Subcutaneous abdominal adipose tissue (tissue), 5 donors: ENCODE measurements at regions not wholly inside any gene's neighbourhood (a gene's known extent, or its start where the extent isn't known, plus 50 kb on each side); places are given as distances from the start of the nearest gene placed in this dataset.
"Not testable (repeated sequence)": the region's sequence is repeated elsewhere in the genome, so short reads cannot be mapped to it uniquely, and the experiment has no call there.

Experiments used
- H3K27ac ChIP-seq: one replicate; pipeline ENCODE4 v1.7.0; 2013; ENCODE audit warnings: low read depth, mild to moderate bottlenecking, inconsistent platforms, low read length, moderate library complexity
- H3K27me3 ChIP-seq, 5 donors: one replicate each; pipeline ENCODE4 v1.7.0; 2013; ENCODE audit warnings: low read length in 5 of 5, inconsistent platforms in 1 of 5; ENCODE audit not compliant: control insufficient read depth in 5 of 5, insufficient read depth in 4 of 5
- H3K36me3 ChIP-seq, 5 donors: one replicate each; pipeline ENCODE4 v1.7.0; 2013; ENCODE audit warnings: low read length in 5 of 5; ENCODE audit not compliant: control insufficient read depth in 5 of 5, insufficient read depth in 5 of 5
- H3K4me1 ChIP-seq, 5 donors: one replicate each; pipeline ENCODE4 v1.7.0; 2013; ENCODE audit warnings: low read length in 5 of 5, mild to moderate bottlenecking in 3 of 5, moderate library complexity in 1 of 5; ENCODE audit not compliant: control insufficient read depth in 5 of 5, insufficient read depth in 5 of 5
- H3K4me3 ChIP-seq, 5 donors: one replicate each; pipeline ENCODE4 v1.7.0; 2013; ENCODE audit warnings: low read length in 5 of 5, low read depth in 1 of 5
- H3K9ac ChIP-seq, 5 donors: one replicate each; pipeline ENCODE4 v1.7.0; 2013; ENCODE audit warnings: low read length in 5 of 5, mild to moderate bottlenecking in 4 of 5, moderate library complexity in 3 of 5
- H3K9me3 ChIP-seq, 5 donors: one replicate each; pipeline ENCODE4 v1.7.0; 2013; ENCODE audit warnings: low read length in 5 of 5; ENCODE audit not compliant: control insufficient read depth in 5 of 5
- donor health status: healthy.
- donor health status: healthy.
- donor health status: healthy.
- donor health status: healthy.
- donor health status: healthy.

- Histone ChIP-seq H3K4me3 (no peak overlapping the region), H3K27ac (no peak overlapping the region), H3K27me3 (peaks cover 0 to 5% (median 0%) of the 10 kb centered on the region in 5 donors), H3K36me3 (no peaks in the 10 kb centered on the region), H3K9me3 (peaks cover 4 to 34% (median 27%) of the 10 kb centered on the region in 5 donors), H3K9ac (no peak overlapping the region), H3K4me1 (no peaks in the 10 kb centered on the region)
These were observed 77.7 kb upstream of the EEF2KMT start for GRCh38 chr16:5175266-5175665.

- H3K4me1 ChIP-seq = no peaks in the 10 kb centered on the region
- no peaks in the 10 kb centered on the region for H3K36me3 ChIP-seq
- H3K9me3 ChIP-seq = peaks cover 0 to 15% (median 4%) of the 10 kb centered on the region in 5 donors
- no peak overlapping the region for H3K4me3 ChIP-seq
- peaks cover 5 to 14% (median 7%) of the 10 kb centered on the region in 5 donors for H3K27me3 ChIP-seq
- H3K9ac ChIP-seq = no peak overlapping the region
- no peak overlapping the region for H3K27ac ChIP-seq
These were observed 68.9 kb upstream of the EEF2KMT start for GRCh38 chr16:5166486-5166885.

DNA sequence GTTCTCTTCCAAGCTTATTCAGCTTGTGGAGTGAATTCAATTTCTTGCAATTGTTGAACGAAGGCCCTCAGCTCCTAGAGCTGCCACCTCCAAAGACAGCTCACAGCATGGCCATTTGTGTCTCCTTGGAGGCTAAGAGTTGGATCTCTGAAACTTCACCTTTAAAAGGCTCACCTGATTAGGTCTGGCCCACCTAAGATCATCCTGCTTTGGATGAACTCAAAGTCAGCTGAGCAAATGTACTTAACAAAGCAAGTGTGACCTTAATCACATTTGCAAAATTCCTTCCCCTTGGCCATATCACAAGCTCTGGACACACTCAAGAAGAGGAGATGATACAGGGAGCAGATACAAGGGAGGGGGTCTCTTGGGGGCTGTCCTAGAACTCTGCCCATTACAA lies 67.8 kb upstream of the EEF2KMT start:
- H3K27ac ChIP-seq, H3K4me1 ChIP-seq, H3K36me3 ChIP-seq, H3K4me3 ChIP-seq, H3K9ac ChIP-seq: not testable (repeated sequence)
- Histone ChIP-seq H3K9me3 (peaks cover 0 to 17% (median 4%) of the 10 kb centered on the region in 5 donors), H3K27me3 (peaks cover 5 to 14% (median 7%) of the 10 kb centered on the region in 5 donors)

DNA sequence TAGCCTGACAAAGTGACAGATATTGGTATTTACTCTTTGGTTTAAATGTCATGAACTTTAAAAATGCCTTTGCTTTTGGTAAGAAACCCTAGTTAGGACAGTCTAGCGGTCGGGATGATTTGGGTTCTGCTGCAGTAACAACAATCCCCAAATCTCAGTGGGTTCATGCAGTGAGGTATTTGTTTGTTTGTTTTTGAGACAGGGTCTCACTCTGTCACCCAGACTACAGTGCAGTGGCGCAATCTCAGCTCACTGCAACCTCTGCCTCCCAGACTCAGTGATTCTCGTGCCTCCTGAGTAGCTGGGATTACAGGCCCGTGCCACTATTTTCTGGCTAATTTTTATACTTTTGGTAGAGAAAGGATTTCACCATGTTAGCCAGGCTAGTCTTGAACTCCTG lies 65.2 kb upstream of the EEF2KMT start:
- Histone ChIP-seq H3K9me3 (peaks cover 0 to 20% (median 4%) of the 10 kb centered on the region in 5 donors), H3K27me3 (peaks cover 5 to 14% (median 7%) of the 10 kb centered on the region in 5 donors)
- H3K4me1 ChIP-seq, H3K27ac ChIP-seq, H3K36me3 ChIP-seq, H3K9ac ChIP-seq, H3K4me3 ChIP-seq: not testable (repeated sequence)

DNA sequence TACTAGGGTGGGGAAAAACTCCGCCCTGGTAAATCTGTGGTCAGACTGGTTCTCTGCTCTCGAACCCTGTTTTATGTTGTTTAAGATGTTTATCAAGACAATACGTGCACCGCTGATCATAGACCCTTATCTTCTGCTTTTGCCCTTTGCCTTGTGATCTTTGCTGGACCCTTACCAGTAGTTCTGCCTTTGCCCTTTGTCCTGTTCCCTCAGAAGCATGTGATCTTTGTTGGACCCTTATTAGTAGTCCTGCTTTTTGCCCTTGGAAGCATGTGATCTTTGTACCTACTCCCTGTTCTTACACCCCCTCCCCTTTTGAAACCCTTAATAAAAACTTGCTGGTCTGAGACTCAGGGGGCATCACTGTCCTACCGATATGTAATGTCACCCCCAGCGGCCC lies 64.3 kb upstream of the EEF2KMT start:
- H3K27me3 ChIP-seq, H3K27ac ChIP-seq, H3K4me1 ChIP-seq, H3K36me3 ChIP-seq, H3K4me3 ChIP-seq, H3K9ac ChIP-seq: not testable (repeated sequence)
- peaks cover 0 to 20% (median 4%) of the 10 kb centered on the region in 5 donors for H3K9me3 ChIP-seq

DNA sequence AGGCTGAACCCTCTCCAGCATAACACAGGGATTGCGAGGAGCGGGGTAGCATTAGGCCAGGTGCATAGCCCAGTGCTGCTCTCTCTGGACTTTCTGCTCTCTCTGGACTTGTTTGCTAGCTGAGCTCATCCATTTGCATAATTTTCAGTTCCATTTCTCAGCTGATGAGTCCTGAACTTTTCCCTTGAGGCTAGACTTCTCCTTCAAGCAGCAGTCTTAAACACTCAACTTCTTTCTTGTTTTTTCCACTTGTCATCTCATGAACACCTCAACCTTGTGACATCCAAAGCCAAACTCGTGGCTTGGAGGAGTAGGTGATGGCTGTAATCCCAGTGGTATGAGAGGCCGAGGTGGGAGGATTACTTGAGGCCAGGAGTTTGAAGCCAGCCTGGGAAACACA lies 62.4 kb upstream of the EEF2KMT start:
- H3K36me3 ChIP-seq, H3K4me3 ChIP-seq, H3K4me1 ChIP-seq, H3K27me3 ChIP-seq, H3K9ac ChIP-seq, H3K27ac ChIP-seq: not testable (repeated sequence)
- peaks cover 0 to 20% (median 4%) of the 10 kb centered on the region in 5 donors for H3K9me3 ChIP-seq

- H3K9ac ChIP-seq, H3K36me3 ChIP-seq, H3K27ac ChIP-seq, H3K4me3 ChIP-seq, H3K4me1 ChIP-seq, H3K27me3 ChIP-seq: not testable (repeated sequence)
- peaks cover 0 to 20% (median 4%) of the 10 kb centered on the region in 5 donors for H3K9me3 ChIP-seq
These were observed 61.9 kb upstream of the EEF2KMT start for GRCh38 chr16:5159537-5159936.

DNA sequence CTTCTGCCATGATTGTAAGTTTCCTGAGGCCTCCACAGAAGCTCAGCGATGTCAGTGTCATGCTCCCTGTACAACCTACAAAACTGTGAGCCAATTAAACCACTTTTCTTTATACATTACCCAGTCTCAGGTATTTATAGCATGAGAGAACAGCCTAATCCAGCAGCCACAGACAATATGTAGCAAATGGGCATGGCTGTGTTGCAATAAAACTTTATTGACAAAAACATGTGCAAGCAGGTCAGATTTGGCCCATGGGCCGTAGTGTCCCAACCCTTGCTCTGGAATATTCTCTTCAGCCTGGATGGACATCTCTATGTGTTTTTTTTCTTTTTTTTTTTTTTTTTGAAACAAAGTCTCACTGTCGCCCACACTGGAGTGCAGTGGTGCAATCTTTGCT lies 60.9 kb upstream of the EEF2KMT start:
- H3K27ac ChIP-seq = no peak overlapping the region
- H3K36me3 ChIP-seq = no peaks in the 10 kb centered on the region
- peaks cover 0 to 20% (median 4%) of the 10 kb centered on the region in 5 donors for H3K9me3 ChIP-seq
- H3K27me3 ChIP-seq = no peaks in the 10 kb centered on the region
- no peak overlapping the region for H3K9ac ChIP-seq
- no peak overlapping the region for H3K4me3 ChIP-seq
- H3K4me1 ChIP-seq = no peaks in the 10 kb centered on the region

DNA sequence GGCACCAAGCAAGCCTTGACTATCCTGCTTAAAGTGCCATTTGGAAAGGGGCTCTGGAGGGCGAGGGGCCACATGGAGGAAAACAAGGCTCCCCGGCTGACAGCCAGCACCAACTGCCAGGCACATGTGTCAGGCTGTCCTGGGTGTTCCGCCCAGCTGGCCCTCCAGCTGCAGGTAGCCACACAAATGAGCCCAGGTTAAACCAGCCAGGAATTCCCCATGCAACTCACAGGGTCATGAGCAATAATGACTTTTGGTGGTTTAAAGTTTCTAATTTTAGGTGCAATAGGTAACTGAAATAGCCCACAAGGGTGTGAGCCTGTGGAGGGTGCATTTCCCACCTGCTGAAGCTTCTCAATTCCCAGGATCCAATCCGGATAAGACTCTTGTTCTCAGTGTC lies 58.9 kb upstream of the EEF2KMT start:
- H3K4me3 ChIP-seq, H3K4me1 ChIP-seq, H3K27me3 ChIP-seq, H3K27ac ChIP-seq, H3K9me3 ChIP-seq, H3K36me3 ChIP-seq, H3K9ac ChIP-seq: not testable (repeated sequence)

DNA sequence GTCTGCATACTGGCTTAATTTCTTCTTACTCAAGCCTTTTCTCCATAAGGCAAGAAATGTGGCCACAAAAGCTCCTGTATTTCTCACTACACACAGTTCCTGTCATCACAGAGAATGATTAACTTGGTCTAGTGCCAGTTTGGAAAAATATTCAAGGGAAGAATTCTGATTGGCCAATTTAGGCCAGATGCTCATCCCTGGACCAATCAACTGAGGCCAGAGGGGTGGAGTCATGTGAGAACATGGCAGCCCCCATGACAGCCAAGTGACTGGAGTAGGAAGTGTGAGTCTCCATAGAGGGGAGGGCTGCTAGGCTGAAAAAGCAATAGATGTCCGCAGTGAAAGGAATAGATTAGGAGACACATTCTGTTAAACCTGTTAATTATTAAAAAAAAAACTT lies 56.4 kb upstream of the EEF2KMT start:
- not testable (repeated sequence) for H3K9ac ChIP-seq, H3K9me3 ChIP-seq, H3K4me3 ChIP-seq, H3K27ac ChIP-seq, H3K27me3 ChIP-seq, H3K4me1 ChIP-seq, H3K36me3 ChIP-seq

DNA sequence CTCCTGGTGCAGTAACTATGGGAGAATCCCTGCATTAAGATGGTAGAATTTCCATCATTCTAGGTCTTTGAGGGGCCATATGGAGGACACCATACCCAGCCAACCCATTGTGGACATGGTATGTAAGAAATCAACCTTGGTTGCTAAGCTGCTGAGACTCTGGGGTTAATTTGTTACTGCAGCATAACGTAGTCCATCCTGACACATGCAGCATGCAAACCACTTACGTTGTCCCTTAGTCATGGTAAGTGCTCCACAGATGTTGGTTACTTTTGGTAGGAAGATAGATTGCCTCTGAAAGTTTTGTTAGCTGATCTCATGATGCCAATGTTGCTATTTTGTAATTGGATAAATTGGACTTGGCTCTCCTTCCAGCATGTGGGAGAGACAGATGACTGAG lies 53.8 kb upstream of the EEF2KMT start:
- H3K9ac ChIP-seq, H3K27ac ChIP-seq, H3K9me3 ChIP-seq, H3K4me1 ChIP-seq, H3K4me3 ChIP-seq, H3K36me3 ChIP-seq, H3K27me3 ChIP-seq: not testable (repeated sequence)
